Left lung (tissue), 4 donors: ENCODE measurements at regions not wholly inside any gene's neighbourhood (a gene's known extent, or its start where the extent isn't known, plus 50 kb on each side); places are given as distances from the start of the nearest gene placed in this dataset.

Experiments used
- ATAC-seq: fragments of 200-7000 bp; cut with Tn5 transposase; one replicate; pipeline ENCODE4 v1.9.1; 2020; ENCODE audit warnings: moderate library complexity
- DNase-seq, 4 donors: peaks; one replicate each; pipeline ENCODE4 v3.0.0-alpha.2; 2013 to 2020
- H3K27ac ChIP-seq, 2 donors: fragments of 200-600 bp; sonication (generic) in 1 of 2; one replicate each; pipeline versions ENCODE4 v1.5.0 to v1.8.0; 2020 to 2021
- H3K27me3 ChIP-seq, 2 donors: fragments of 200-600 bp; sonication (generic) in 1 of 2; one replicate each; pipeline versions ENCODE4 v1.5.0 to v1.8.0; 2020 to 2021
- H3K36me3 ChIP-seq, 2 donors: fragments of 200-600 bp; sonication (generic) in 1 of 2; one replicate each; pipeline versions ENCODE4 v1.5.0 to v1.8.0; 2020 to 2021
- H3K4me1 ChIP-seq, 2 donors: fragments of 200-600 bp; one replicate each; pipeline ENCODE4 v1.8.0; 2021
- H3K4me3 ChIP-seq, 2 donors: fragments of 200-600 bp; sonication (generic) in 1 of 2; one replicate each; pipeline versions ENCODE4 v1.5.0 to v1.8.0; 2020 to 2021; ENCODE audit warnings: mild to moderate bottlenecking in 1 of 2
- H3K9me3 ChIP-seq, 2 donors: fragments of 200-600 bp; sonication (generic) in 1 of 2; one replicate each; pipeline versions ENCODE4 v1.5.0 to v1.8.0; 2020 to 2021
- intact Hi-C, 2 donors: fragments of 100-400 bp; cut with DNase I; formaldehyde crosslinking; loops; one replicate each; pipeline versions ENCODE4 v1.11.2 to v1.14.2; 2022
- TF ChIP-seq, protein P1 (sequence below), 2 donors: fragments of 200-600 bp; sonication (generic) in 1 of 2; IDR thresholded peaks; one replicate each; pipeline versions ENCODE4 v1.5.0 to v1.8.0; 2021; ENCODE audit warnings: antibody characterized with exemption in 2 of 2
- donor health status: DM: no; HTN: yes; CAD: no.
- donor health status: DM: no; HTN: no; CAD: no.

DNA sequence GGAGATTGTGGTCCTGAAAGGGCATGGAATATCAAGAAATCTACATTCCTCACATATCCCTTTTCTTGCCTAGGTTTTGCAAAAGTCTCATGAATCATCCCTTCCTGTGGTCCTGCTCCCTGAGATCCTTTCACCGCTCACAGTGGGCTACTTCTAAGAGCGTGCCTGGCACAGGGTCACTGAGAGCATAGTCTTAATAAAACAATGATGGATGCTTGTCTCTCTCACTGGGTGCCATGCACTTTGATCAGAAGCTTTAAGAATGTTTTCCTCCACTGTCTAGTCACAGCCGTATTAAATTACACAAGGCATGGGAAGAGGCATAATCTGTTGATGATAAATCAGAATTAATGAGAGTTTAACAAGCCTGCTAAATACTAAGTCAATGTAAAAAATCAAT, 269.7 kb upstream of the ATP10A start:
- no peak overlapping the region for H3K27ac ChIP-seq
- ATAC-seq, result no peak
- no peaks in the 10 kb centered on the region for H3K4me1 ChIP-seq
- H3K4me3 ChIP-seq, result no peak overlapping the region
- no peaks in the 10 kb centered on the region for H3K9me3 ChIP-seq
- TF ChIP-seq, protein P1, sequence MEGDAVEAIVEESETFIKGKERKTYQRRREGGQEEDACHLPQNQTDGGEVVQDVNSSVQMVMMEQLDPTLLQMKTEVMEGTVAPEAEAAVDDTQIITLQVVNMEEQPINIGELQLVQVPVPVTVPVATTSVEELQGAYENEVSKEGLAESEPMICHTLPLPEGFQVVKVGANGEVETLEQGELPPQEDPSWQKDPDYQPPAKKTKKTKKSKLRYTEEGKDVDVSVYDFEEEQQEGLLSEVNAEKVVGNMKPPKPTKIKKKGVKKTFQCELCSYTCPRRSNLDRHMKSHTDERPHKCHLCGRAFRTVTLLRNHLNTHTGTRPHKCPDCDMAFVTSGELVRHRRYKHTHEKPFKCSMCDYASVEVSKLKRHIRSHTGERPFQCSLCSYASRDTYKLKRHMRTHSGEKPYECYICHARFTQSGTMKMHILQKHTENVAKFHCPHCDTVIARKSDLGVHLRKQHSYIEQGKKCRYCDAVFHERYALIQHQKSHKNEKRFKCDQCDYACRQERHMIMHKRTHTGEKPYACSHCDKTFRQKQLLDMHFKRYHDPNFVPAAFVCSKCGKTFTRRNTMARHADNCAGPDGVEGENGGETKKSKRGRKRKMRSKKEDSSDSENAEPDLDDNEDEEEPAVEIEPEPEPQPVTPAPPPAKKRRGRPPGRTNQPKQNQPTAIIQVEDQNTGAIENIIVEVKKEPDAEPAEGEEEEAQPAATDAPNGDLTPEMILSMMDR (IDR thresholded peaks at IDR 0.05), result no peak
- no peak for DNase-seq
- H3K36me3 ChIP-seq, result no peaks in the 10 kb centered on the region
- H3K27me3 ChIP-seq, result peaks cover 0 to 6% of the 10 kb centered on the region in 2 donors
- intact Hi-C loops, result no loop called here

DNA sequence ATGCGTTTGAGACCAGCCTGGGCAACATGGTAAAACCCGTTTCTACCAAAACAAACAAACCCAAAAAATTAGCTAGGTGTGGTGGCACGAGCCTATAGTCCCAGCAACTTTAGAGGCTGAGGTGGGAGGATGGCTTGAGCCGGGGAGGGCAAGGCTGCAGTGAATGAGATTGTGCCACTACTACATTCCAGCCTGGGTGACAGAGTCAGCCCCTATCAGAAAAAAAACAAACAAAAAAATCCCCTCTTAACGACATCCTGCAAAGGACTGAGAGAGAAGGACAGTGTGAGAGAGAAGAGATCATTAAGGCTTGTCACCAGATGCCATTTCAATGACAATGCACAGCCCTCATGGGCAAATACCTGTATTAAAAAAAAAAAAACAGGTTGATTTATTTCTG, 266.7 kb upstream of the ATP10A start:
- no peaks in the 10 kb centered on the region for H3K36me3 ChIP-seq
- intact Hi-C loops, result no loop called here
- TF ChIP-seq, protein P1 (IDR thresholded peaks at IDR 0.05), result no peak
- H3K4me1 ChIP-seq, result no peaks in the 10 kb centered on the region
- DNase-seq (no peak), ATAC-seq (no peak)
- H3K9me3 ChIP-seq, result no peaks in the 10 kb centered on the region
- no peak overlapping the region for H3K4me3 ChIP-seq
- peaks cover 0 to 6% of the 10 kb centered on the region in 2 donors for H3K27me3 ChIP-seq
- H3K27ac ChIP-seq, result no peak overlapping the region

- no peaks in the 10 kb centered on the region for H3K36me3 ChIP-seq
- H3K27me3 ChIP-seq, result no peaks in the 10 kb centered on the region
- ATAC-seq (no peak), DNase-seq (no peak)
- H3K27ac ChIP-seq, result no peak overlapping the region
- H3K4me1 ChIP-seq, result no peaks in the 10 kb centered on the region
- TF ChIP-seq, protein P1 (IDR thresholded peaks at IDR 0.05), result no peak
- H3K9me3 ChIP-seq, result no peaks in the 10 kb centered on the region
- intact Hi-C loops, result no loop called here
- H3K4me3 ChIP-seq, result no peak overlapping the region
Measured at GRCh38 chr15:26128611-26129140, 265.5 kb upstream of the ATP10A start.

- TF ChIP-seq, protein P1 (IDR thresholded peaks at IDR 0.05), result no peak
- intact Hi-C loops, result no loop called here
- H3K27me3 ChIP-seq, result no peaks in the 10 kb centered on the region
- H3K27ac ChIP-seq, result no peak overlapping the region
- no peak overlapping the region for H3K4me3 ChIP-seq
- ATAC-seq, result no peak
- H3K9me3 ChIP-seq, result no peaks in the 10 kb centered on the region
- H3K4me1 ChIP-seq, result no peaks in the 10 kb centered on the region
- no peaks in the 10 kb centered on the region for H3K36me3 ChIP-seq
- DNase-seq, result no peak
Measured at GRCh38 chr15:26126819-26127387, 263.8 kb upstream of the ATP10A start.

GRCh38 chr15:26126070-26126469, 262.9 kb upstream of the ATP10A start:
- Histone ChIP-seq H3K4me3 (no peak overlapping the region), H3K27me3 (no peaks in the 10 kb centered on the region), H3K36me3 (no peaks in the 10 kb centered on the region), H3K9me3 (no peaks in the 10 kb centered on the region), H3K4me1 (no peaks in the 10 kb centered on the region), H3K27ac (no peak overlapping the region)
- ATAC-seq (no peak), DNase-seq (peak in 1 of 4 donors; percentile 14)
- TF ChIP-seq, protein P1 (IDR thresholded peaks at IDR 0.05), result no peak
- intact Hi-C loops, result no loop called here
